K562 (cell line): ENCODE measurements at regions not wholly inside any gene's neighbourhood (a gene's known extent, or its start where the extent isn't known, plus 50 kb on each side); places are given as distances from the start of the nearest gene placed in this dataset.

ENCODE experiments used
- ATAC-seq: fragments of 200-7000 bp; cut with Tn5 transposase; 3 replicates; pipeline ENCODE4 v1.9.1; 2020; ENCODE audit warnings: moderate library complexity
- BruUV-seq: library from RNA; stranded (reverse); fragments of 400-500 nt; replicated peaks from 2 replicates; lab custom pipeline; 2021; lab: Mats Ljungman, UMichigan
- CTCF ChIA-PET: fragments of 300-600 bp; formaldehyde crosslinking; extraction: SDS; loops from one replicate; lab custom pipeline; 2021; ENCODE audit warnings: low intra/inter-chr PET ratio; lab: Yijun Ruan, JAX
- POLR2A ChIA-PET: fragments of 300-600, 350-650 bp; sonication (Branson Sonifier 250); formaldehyde crosslinking; extraction: SDS; loops from one replicate; lab custom pipeline; 2021; ENCODE audit warnings: antibody characterized with exemption, inconsistent platforms; lab: Yijun Ruan, JAX
- DNase-seq, 4 experiments: peaks; one replicate each; pipeline versions ENCODE4 v3.0.0 to v3.0.0-alpha.2; 2011 to 2018; ENCODE audit warnings: low spot score in 3 of 4, mixed read lengths in 3 of 4; ENCODE audit errors: extremely low read depth in 1 of 4
- FAIRE-seq: peaks from 2 replicates; lab custom pipeline; 2011; peaks lifted over from hg19 to GRCh38; lab: Jason Lieb, UNC
- H2AFZ ChIP-seq: 2 replicates; pipeline ENCODE4 v1.6.0; 2011; ENCODE audit warnings: low read depth, low read length, control low read depth, inconsistent platforms
- H3K27ac ChIP-seq: fragments of 200-600 bp; 3 replicates; pipeline ENCODE4 v1.8.0; 2011; ENCODE audit warnings: low read depth, mild to moderate bottlenecking, control low read depth, inconsistent platforms, low read length, moderate library complexity, mixed read lengths; ENCODE audit errors: extremely low read depth
- H3K27me3 ChIP-seq, 2 experiments: fragments of 300-600 bp in 1 of 2; 2 replicates in 1 of 2; 3 replicates in 1 of 2; pipeline versions ENCODE4 v1.6.0 to v1.8.0; 2011; ENCODE audit warnings: inconsistent platforms in 2 of 2, low read length in 2 of 2, mild to moderate bottlenecking in 1 of 2, mixed read lengths in 1 of 2, moderate library complexity in 1 of 2; ENCODE audit not compliant: control insufficient read depth in 2 of 2, insufficient read depth in 2 of 2
- H3K36me3 ChIP-seq: fragments of 300-600 bp; 3 replicates; pipeline ENCODE4 v1.8.0; 2011; ENCODE audit warnings: mild to moderate bottlenecking, low read length, inconsistent platforms; ENCODE audit not compliant: control insufficient read depth, insufficient read depth
- H3K4me1 ChIP-seq, 2 experiments: fragments of 200-600 bp in 1 of 2; replicated peaks in 1 of 2; 2 replicates in 1 of 2; 3 replicates in 1 of 2; pipeline versions ENCODE4 v1.5.1 to v1.8.0; 2011; ENCODE audit warnings: inconsistent platforms in 2 of 2, low read length in 2 of 2, mild to moderate bottlenecking in 1 of 2, mixed read lengths in 1 of 2, moderate library complexity in 1 of 2; ENCODE audit not compliant: control insufficient read depth in 2 of 2, insufficient read depth in 2 of 2
- H3K4me2 ChIP-seq: 2 replicates; pipeline ENCODE4 v1.6.1; 2011; ENCODE audit warnings: low read length, control low read depth, inconsistent platforms, mixed read lengths; ENCODE audit not compliant: insufficient read depth
- H3K4me3 ChIP-seq: fragments of 200-600 bp; sonication (generic), shearing (Covaris generic); 2 replicates; pipeline ENCODE4 v1.5.1; 2016; ENCODE audit warnings: control low read depth, inconsistent platforms
- H3K79me2 ChIP-seq: fragments of 200-600 bp; 3 replicates; pipeline ENCODE4 v1.8.0; 2011; ENCODE audit warnings: low read length, inconsistent platforms; ENCODE audit not compliant: control insufficient read depth, insufficient read depth
- H3K9ac ChIP-seq, 2 experiments: 2 replicates each; pipeline versions ENCODE4 v1.6.0 to v1.6.1; 2011; ENCODE audit warnings: low read depth in 2 of 2, low read length in 2 of 2, control low read depth in 1 of 2, inconsistent platforms in 1 of 2, mild to moderate bottlenecking in 1 of 2, mixed read lengths in 1 of 2; ENCODE audit not compliant: insufficient read depth in 1 of 2
- H3K9me1 ChIP-seq: one replicate; pipeline ENCODE4 v1.6.0; 2011; ENCODE audit warnings: inconsistent platforms, mild to moderate bottlenecking, low read length, moderate library complexity; ENCODE audit not compliant: control insufficient read depth, insufficient read depth
- H3K9me3 ChIP-seq: replicated peaks from 2 replicates; pipeline ENCODE4 v1.5.1; 2011; ENCODE audit warnings: low read depth, low read length, inconsistent platforms; ENCODE audit not compliant: control insufficient read depth, insufficient read depth
- H4K20me1 ChIP-seq: replicated peaks from 2 replicates; pipeline ENCODE4 v1.6.1; 2011; ENCODE audit warnings: low read length, inconsistent platforms, mixed read lengths; ENCODE audit not compliant: control insufficient read depth, insufficient read depth
- CTCF ChIP-seq, 3 experiments: IDR thresholded peaks in 2 of 3; conservative IDR thresholded peaks in 1 of 3; 2 replicates each; pipeline ENCODE4 v1.5.1; 2011 to 2012; ENCODE audit warnings: low read length in 3 of 3, mild to moderate bottlenecking in 3 of 3, control low read depth in 2 of 3, improper control_type of control experiment in 1 of 3, inconsistent platforms in 1 of 3, low read depth in 1 of 3, mixed read lengths in 1 of 3, moderate library complexity in 1 of 3; ENCODE audit not compliant: insufficient read depth in 2 of 3
- EP300 ChIP-seq: IDR thresholded peaks from 2 replicates; pipeline ENCODE4 v1.6.1; 2012; ENCODE audit warnings: low read length, improper control_type of control experiment
- FOXK2 ChIP-seq, 2 experiments: fragments of 450-650 bp; IDR thresholded peaks in 1 of 2; conservative IDR thresholded peaks in 1 of 2; 2 replicates each; pipeline ENCODE4 v1.6.1; 2016; ENCODE audit warnings: low read depth in 2 of 2, mild to moderate bottlenecking in 1 of 2
- HDAC6 ChIP-seq: IDR thresholded peaks from 2 replicates; pipeline ENCODE4 v1.6.1; 2012; ENCODE audit warnings: low read depth, mild to moderate bottlenecking, control low read depth, inconsistent platforms, low read length, moderate library complexity
- MYBL2 ChIP-seq, 2 experiments: fragments of 450-650 bp in 1 of 2; sonication (generic) in 1 of 2; formaldehyde crosslinking in 1 of 2; IDR thresholded peaks; 2 replicates each; pipeline versions ENCODE4 v1.6.1 to v1.8.1; 2017 to 2022; ENCODE audit warnings: borderline replicate concordance in 1 of 2, inconsistent platforms in 1 of 2, low read depth in 1 of 2, mild to moderate bottlenecking in 1 of 2, missing genetic modification reagents in 1 of 2, moderate library complexity in 1 of 2
- POLR2H ChIP-seq: IDR thresholded peaks from 2 replicates; pipeline ENCODE4 v1.6.1; 2016; ENCODE audit warnings: missing genetic modification characterization, low read depth, mild to moderate bottlenecking, control low read depth, missing compliant biosample characterization, moderate library complexity
- YY1 ChIP-seq, 3 experiments: IDR thresholded peaks; 2 replicates each; pipeline ENCODE4 v1.6.1; 2011; ENCODE audit warnings: low read length in 2 of 3, mild to moderate bottlenecking in 2 of 3, moderate library complexity in 2 of 3, borderline replicate concordance in 1 of 3, control low read depth in 1 of 3, low read depth in 1 of 3; ENCODE audit not compliant: insufficient read depth in 3 of 3, insufficient replicate concordance in 2 of 3, control insufficient read depth in 1 of 3, insufficient read length in 1 of 3; ENCODE audit errors: extremely low read depth in 1 of 3
- ZC3H8 ChIP-seq: fragments of 450-650 bp; IDR thresholded peaks from 2 replicates; pipeline ENCODE4 v1.6.1; 2017
- ZFP1 ChIP-seq: fragments of 450-650 bp; formaldehyde crosslinking; IDR thresholded peaks from 2 replicates; pipeline ENCODE4 v1.4.0; 2020; ENCODE audit warnings: mild to moderate bottlenecking, mixed read lengths
- ZFX ChIP-seq: sonication (generic); formaldehyde crosslinking; IDR thresholded peaks from 2 replicates; pipeline ENCODE4 v1.8.0; 2022; ENCODE audit warnings: mild to moderate bottlenecking, missing genetic modification reagents, moderate library complexity
- ZNF3 ChIP-seq: fragments of 250-450 bp; sonication (Bioruptor Pico); IDR thresholded peaks from 2 replicates; pipeline ENCODE4 v1.5.0; 2021; ENCODE audit warnings: mild to moderate bottlenecking, moderate library complexity
- ZNF408 ChIP-seq: fragments of 250-450 bp; sonication (Bioruptor Pico); IDR thresholded peaks from 2 replicates; pipeline ENCODE4 v1.4.0; 2020; ENCODE audit warnings: low read depth, mild to moderate bottlenecking, moderate library complexity
- ZNF436 ChIP-seq: fragments of 250-450, 450-650 bp; sonication (Bioruptor Pico); formaldehyde crosslinking; IDR thresholded peaks from 2 replicates; pipeline ENCODE4 v1.7.0; 2020; ENCODE audit warnings: mild to moderate bottlenecking
- WGBS: fragments of 100-300 bp; shearing (Covaris generic); methylation state at CpG from one replicate; pipeline ENCODE4 v1.1.6; 2016; ENCODE audit warnings: low coverage, mixed read lengths; ENCODE audit not compliant: insufficient coverage; ENCODE audit errors: missing lambda C conversion rate; 5-methylcytosine and 5-hydroxymethylcytosine counted together
- in situ Hi-C: fragments of 300-500 bp; cut with MboI; formaldehyde crosslinking; loops from 4 replicates; pipeline ENCODE4 v1.15.0; 2018; ENCODE audit warnings: inconsistent platforms, mixed read lengths
- intact Hi-C: fragments of 100-400 bp; cut with micrococcal nuclease; formaldehyde crosslinking; loops from 2 replicates; pipeline ENCODE4 v1.14.2; 2022

- no peaks in the 10 kb centered on the region for H3K9me1 ChIP-seq
- H3K4me3 ChIP-seq, result no peak overlapping the region
- H3K4me1 ChIP-seq, result no peaks in the 10 kb centered on the region
- 0% methylated on average over 4 of the region's 4 CpGs for WGBS
- DNase-seq, result no peak
- intact Hi-C loops, result no loop called here
- ChIA-PET CTCF (interaction anchor here (0.6 kb wide), 1 partner anchor 35 kb away, joined by 3 read pairs; no protein-coding TSS in a partner anchor), POLR2A (no interaction called here)
- no peaks in the 10 kb centered on the region for H3K27me3 ChIP-seq
- no TSS peak for BruUV-seq
- no peak for FAIRE-seq
- peak; percentile 8 to 27 (median 12); a peak in 2 of 6 replicates for TF ChIP-seq CTCF (IDR thresholded peaks at IDR 0.05 in 2 of 3, conservative IDR thresholded peaks at IDR 0.05 in 1 of 3; ENCODE audit: insufficient read depth in 2 of 3, low read depth in 1 of 3, low read length in 3 of 3)
- no peak for TF ChIP-seq YY1 (IDR thresholded peaks at IDR 0.05; ENCODE audit: borderline replicate concordance in 1 of 3, control insufficient read depth in 1 of 3, extremely low read depth in 1 of 3, insufficient read depth in 3 of 3, insufficient read length in 1 of 3, insufficient replicate concordance in 2 of 3, low read depth in 1 of 3, low read length in 2 of 3)
- in situ Hi-C loops, result no loop called here
- H3K36me3 ChIP-seq, result no peaks in the 10 kb centered on the region
- no peaks in the 10 kb centered on the region for H3K79me2 ChIP-seq
- no peaks in the 10 kb centered on the region for H3K9me3 ChIP-seq
- no peaks in the 10 kb centered on the region for H4K20me1 ChIP-seq
- H2AFZ ChIP-seq, result no peak overlapping the region
- ATAC-seq, result no peak
- no peak overlapping the region for H3K27ac ChIP-seq
- no peak overlapping the region for H3K4me2 ChIP-seq
- H3K9ac ChIP-seq, result no peak overlapping the region
These were observed 1562.4 kb upstream of the TMEM132C start for GRCh38 chr12:126704609-126705008.

GRCh38 chr12:126706300-126706699 is 1560.7 kb upstream of the TMEM132C start:
- no peak for ATAC-seq
- Histone ChIP-seq H4K20me1 (no peaks in the 10 kb centered on the region), H3K27ac (no peak overlapping the region), H3K4me1 (no peaks in the 10 kb centered on the region), H3K36me3 (no peaks in the 10 kb centered on the region), H3K9me3 (no peaks in the 10 kb centered on the region), H2AFZ (no peak overlapping the region), H3K9ac (no peak overlapping the region), H3K27me3 (no peaks in the 10 kb centered on the region), H3K4me2 (no peak overlapping the region), H3K4me3 (no peak overlapping the region), H3K79me2 (no peaks in the 10 kb centered on the region), H3K9me1 (no peaks in the 10 kb centered on the region)
- intact Hi-C loops (no loop called here), in situ Hi-C loops (no loop called here)
- no TSS peak for BruUV-seq
- no peak for FAIRE-seq
- CTCF ChIA-PET, result no interaction called here
- no peak for DNase-seq
- 2% methylated on average over 4 of the region's 4 CpGs for WGBS
- POLR2A ChIA-PET, result interaction anchor here (0.8 kb wide), 1 partner anchor 420 kb away, joined by 3 read pairs; no protein-coding TSS in a partner anchor
- no peak for TF ChIP-seq ZFX (CRISPR knock-in tag)
- TF ChIP-seq ZC3H8, result no peak
- no peak for TF ChIP-seq MYBL2 (IDR thresholded peaks at IDR 0.05; ENCODE audit: low read depth)
- no peak for TF ChIP-seq MYBL2 (CRISPR knock-in tag; IDR thresholded peaks at IDR 0.05; ENCODE audit: borderline replicate concordance)
- TF ChIP-seq FOXK2 (conservative IDR thresholded peaks at IDR 0.05 in 1 of 2, IDR thresholded peaks at IDR 0.05 in 1 of 2; ENCODE audit: low read depth in 2 of 2), result no peak
- no peak for TF ChIP-seq ZNF408 (CRISPR knock-in tag)
- TF ChIP-seq HDAC6, result no peak
- no peak for TF ChIP-seq ZFP1 (CRISPR knock-in tag)
- no peak for TF ChIP-seq EP300
- TF ChIP-seq ZNF436 (CRISPR knock-in tag), result no peak
- TF ChIP-seq POLR2H (tag), result no peak
- TF ChIP-seq ZNF3, result no peak
